ENCODE measurements at regions not wholly inside any gene's neighbourhood (a gene's known extent, or its start where the extent isn't known, plus 50 kb on each side); places are given as distances from the start of the nearest gene placed in this dataset.

DNA sequence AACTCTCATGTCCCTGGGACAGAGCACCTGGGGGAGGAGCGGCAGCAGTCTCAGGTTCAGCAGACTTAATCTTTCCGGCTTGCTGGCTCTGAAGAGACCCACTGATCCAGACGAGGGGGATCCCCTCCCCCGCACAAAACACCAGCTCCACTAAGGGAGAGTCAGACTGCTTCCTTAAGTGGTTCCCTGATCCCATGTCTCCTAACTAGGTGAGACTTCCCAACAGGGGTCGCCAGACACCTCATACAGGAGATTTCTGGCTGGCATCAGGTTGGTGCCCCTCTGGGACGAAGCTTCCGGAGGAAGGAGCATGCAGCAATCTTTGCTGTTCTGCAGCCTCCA, 157.2 kb upstream of the TMEM45B start:
- peaks cover 3% of the 10 kb centered on the region for H3K27me3 Mint-ChIP-seq (ENCODE audit: low read depth)
- no peak overlapping the region for H2AFZ ChIP-seq (ENCODE audit: low read length)

More for the DNA sequence above, 157.2 kb upstream of the TMEM45B start:
- no peak overlapping the region for H3K4me3 Mint-ChIP-seq
- Histone ChIP-seq H3K4me1 (ENCODE audit: insufficient read depth, low read length) (no peaks in the 10 kb centered on the region), H2BK20ac (ENCODE audit: low read depth, low read length, poor library complexity, severe bottlenecking) (no peak overlapping the region), H3K27ac (ENCODE audit: insufficient read length, low read depth, low read length) (no peak overlapping the region), H3K56ac (ENCODE audit: insufficient read length, low read depth, low read length) (no peak overlapping the region), H3K23me2 (ENCODE audit: insufficient read length, low read depth, low read length, poor library complexity, severe bottlenecking) (no peaks in the 10 kb centered on the region), H3K79me1 (ENCODE audit: insufficient read depth, low read depth, low read length, poor library complexity, severe bottlenecking) (no peaks in the 10 kb centered on the region), H3K9me3 (ENCODE audit: control insufficient read depth, low read depth, low read length) (no peaks in the 10 kb centered on the region), H3K18ac (ENCODE audit: insufficient read length, low read depth, low read length) (no peak overlapping the region), H2AK5ac (ENCODE audit: insufficient read length, low read length) (no peak overlapping the region), H3K9ac (ENCODE audit: extremely low read depth, insufficient read length, low read length) (no peak overlapping the region), H3K79me2 (ENCODE audit: insufficient read depth, low read length) (no peaks in the 10 kb centered on the region), H3K4ac (ENCODE audit: low read depth, low read length) (no peak overlapping the region), H3K23ac (ENCODE audit: insufficient read length, low read depth, low read length) (no peak overlapping the region), H4K8ac (replicated peaks; ENCODE audit: insufficient read length, low read depth, low read length) (no peak overlapping the region), H3T11ph (ENCODE audit: low read length) (no peak overlapping the region), H2BK120ac (ENCODE audit: low read depth, low read length, poor library complexity, severe bottlenecking) (no peak overlapping the region), H3K14ac (ENCODE audit: insufficient read depth, low read length) (no peak overlapping the region), H3K27me3 (ENCODE audit: insufficient read depth, low read length) (no peaks in the 10 kb centered on the region), H4K20me1 (ENCODE audit: control insufficient read depth, insufficient read depth, insufficient read length) (no peaks in the 10 kb centered on the region), H4K5ac (ENCODE audit: insufficient read length, low read depth, low read length) (no peak overlapping the region), H3K4me2 (ENCODE audit: insufficient read depth, insufficient read length, low read length) (no peak overlapping the region), H4K91ac (ENCODE audit: insufficient read length, low read depth, low read length) (no peak overlapping the region), H2BK12ac (ENCODE audit: insufficient read length, low read depth, low read length) (no peak overlapping the region), H2BK5ac (ENCODE audit: insufficient read length, low read length) (no peak overlapping the region), H2BK15ac (ENCODE audit: low read depth, low read length) (no peak overlapping the region)
- WGBS (ENCODE audit: extremely low coverage, insufficient read length, low lambda C conversion rate): no CpG with 5 or more reads among the region's 7 CpGs
- H3K9me3 Mint-ChIP-seq: peaks cover 13 to 22% of the 10 kb centered on the region in 2 experiments; a peak in 4 of 5 replicates
- H3K36me3 Mint-ChIP-seq (ENCODE audit: insufficient read depth in 1 of 3, low read depth in 3 of 3): peaks cover 0 to 12% (median 4%) of the 10 kb centered on the region in 3 experiments; a peak in 5 of 7 replicates
- H3K27ac Mint-ChIP-seq: no peak overlapping the region; a peak in 1 of 7 replicates
- DNase-seq: peak; percentile 64
- peaks cover 9 to 11% of the 10 kb centered on the region in 2 experiments for H3K4me1 Mint-ChIP-seq
- TF ChIP-seq, protein P1, sequence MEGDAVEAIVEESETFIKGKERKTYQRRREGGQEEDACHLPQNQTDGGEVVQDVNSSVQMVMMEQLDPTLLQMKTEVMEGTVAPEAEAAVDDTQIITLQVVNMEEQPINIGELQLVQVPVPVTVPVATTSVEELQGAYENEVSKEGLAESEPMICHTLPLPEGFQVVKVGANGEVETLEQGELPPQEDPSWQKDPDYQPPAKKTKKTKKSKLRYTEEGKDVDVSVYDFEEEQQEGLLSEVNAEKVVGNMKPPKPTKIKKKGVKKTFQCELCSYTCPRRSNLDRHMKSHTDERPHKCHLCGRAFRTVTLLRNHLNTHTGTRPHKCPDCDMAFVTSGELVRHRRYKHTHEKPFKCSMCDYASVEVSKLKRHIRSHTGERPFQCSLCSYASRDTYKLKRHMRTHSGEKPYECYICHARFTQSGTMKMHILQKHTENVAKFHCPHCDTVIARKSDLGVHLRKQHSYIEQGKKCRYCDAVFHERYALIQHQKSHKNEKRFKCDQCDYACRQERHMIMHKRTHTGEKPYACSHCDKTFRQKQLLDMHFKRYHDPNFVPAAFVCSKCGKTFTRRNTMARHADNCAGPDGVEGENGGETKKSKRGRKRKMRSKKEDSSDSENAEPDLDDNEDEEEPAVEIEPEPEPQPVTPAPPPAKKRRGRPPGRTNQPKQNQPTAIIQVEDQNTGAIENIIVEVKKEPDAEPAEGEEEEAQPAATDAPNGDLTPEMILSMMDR (conservative IDR thresholded peaks at IDR 0.05): peak; percentile 50; the same call in 2 of the 3 replicates
